NB4 (cell line): ENCODE measurements at regions not wholly inside any gene's neighbourhood (a gene's known extent, or its start where the extent isn't known, plus 50 kb on each side); places are given as distances from the start of the nearest gene placed in this dataset.

Source experiments
- MYC ChIP-seq: IDR thresholded peaks from 2 replicates; pipeline ENCODE4 v1.6.1; 2011; ENCODE audit warnings: low read depth, low read length
- POLR2A ChIP-seq: IDR thresholded peaks from 2 replicates; pipeline ENCODE4 v1.6.1; 2011; ENCODE audit warnings: mild to moderate bottlenecking; ENCODE audit not compliant: insufficient read length; ENCODE audit errors: extremely low read depth
- TF ChIP-seq, protein P1 (sequence below): IDR thresholded peaks from one replicate; pipeline ENCODE4 v1.5.1; 2012; ENCODE audit warnings: low read depth, low read length
- TF ChIP-seq, protein P2 (sequence below): IDR thresholded peaks from 2 replicates; pipeline ENCODE4 v1.6.1; 2011; ENCODE audit warnings: low read depth, low read length

DNA sequence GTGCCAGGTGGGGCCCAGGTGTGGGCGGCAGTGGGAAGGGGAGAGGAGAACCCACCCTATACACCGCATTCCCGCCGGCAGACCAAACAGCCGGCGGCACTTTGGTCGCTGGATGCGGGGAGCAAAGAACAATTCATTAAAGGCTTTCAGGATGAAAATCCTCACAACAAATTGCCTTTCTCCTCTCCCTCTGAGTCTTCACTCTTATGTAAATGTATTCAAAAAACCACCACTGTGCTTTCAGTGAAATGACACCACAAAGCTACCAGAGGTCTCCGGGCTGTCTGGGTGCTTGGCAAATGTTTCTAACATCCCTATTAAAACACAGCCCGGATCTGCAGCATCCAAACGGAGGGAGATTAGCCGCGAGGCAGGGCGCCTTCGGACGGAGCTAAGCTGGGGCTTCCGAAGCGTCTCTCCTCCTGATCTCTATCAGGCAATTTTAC, 171.8 kb upstream of the TBL1X start:
- TF ChIP-seq, protein P1, sequence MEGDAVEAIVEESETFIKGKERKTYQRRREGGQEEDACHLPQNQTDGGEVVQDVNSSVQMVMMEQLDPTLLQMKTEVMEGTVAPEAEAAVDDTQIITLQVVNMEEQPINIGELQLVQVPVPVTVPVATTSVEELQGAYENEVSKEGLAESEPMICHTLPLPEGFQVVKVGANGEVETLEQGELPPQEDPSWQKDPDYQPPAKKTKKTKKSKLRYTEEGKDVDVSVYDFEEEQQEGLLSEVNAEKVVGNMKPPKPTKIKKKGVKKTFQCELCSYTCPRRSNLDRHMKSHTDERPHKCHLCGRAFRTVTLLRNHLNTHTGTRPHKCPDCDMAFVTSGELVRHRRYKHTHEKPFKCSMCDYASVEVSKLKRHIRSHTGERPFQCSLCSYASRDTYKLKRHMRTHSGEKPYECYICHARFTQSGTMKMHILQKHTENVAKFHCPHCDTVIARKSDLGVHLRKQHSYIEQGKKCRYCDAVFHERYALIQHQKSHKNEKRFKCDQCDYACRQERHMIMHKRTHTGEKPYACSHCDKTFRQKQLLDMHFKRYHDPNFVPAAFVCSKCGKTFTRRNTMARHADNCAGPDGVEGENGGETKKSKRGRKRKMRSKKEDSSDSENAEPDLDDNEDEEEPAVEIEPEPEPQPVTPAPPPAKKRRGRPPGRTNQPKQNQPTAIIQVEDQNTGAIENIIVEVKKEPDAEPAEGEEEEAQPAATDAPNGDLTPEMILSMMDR, result no peak
- TF ChIP-seq POLR2A (no peak), MYC (no peak)
- TF ChIP-seq, protein P2, sequence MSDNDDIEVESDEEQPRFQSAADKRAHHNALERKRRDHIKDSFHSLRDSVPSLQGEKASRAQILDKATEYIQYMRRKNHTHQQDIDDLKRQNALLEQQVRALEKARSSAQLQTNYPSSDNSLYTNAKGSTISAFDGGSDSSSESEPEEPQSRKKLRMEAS, result no peak
